GM10248 (cell line): ENCODE measurements at regions not wholly inside any gene's neighbourhood (a gene's known extent, or its start where the extent isn't known, plus 50 kb on each side); places are given as distances from the start of the nearest gene placed in this dataset.

ENCODE experiments used
- CTCF ChIA-PET: fragments of 300-600 bp; sonication (Branson Sonifier 250); formaldehyde crosslinking; extraction: SDS; loops from one replicate; lab custom pipeline; 2021; ENCODE audit warnings: antibody characterized with exemption; lab: Yijun Ruan, JAX
- POLR2A ChIA-PET: fragments of 350-650 bp; sonication (Branson Sonifier 250); formaldehyde crosslinking; extraction: SDS; loops from one replicate; lab custom pipeline; 2020; ENCODE audit warnings: antibody characterized with exemption; lab: Yijun Ruan, JAX
- DNase-seq: peaks from one replicate; pipeline ENCODE4 v3.0.0; 2012; ENCODE audit errors: extremely low spot score
- TF ChIP-seq, protein P1 (sequence below): IDR thresholded peaks from 2 replicates; pipeline ENCODE4 v1.5.1; 2012; ENCODE audit warnings: mild to moderate bottlenecking, low read depth; ENCODE audit errors: extremely low read depth, missing control alignments, control extremely low read depth

DNA sequence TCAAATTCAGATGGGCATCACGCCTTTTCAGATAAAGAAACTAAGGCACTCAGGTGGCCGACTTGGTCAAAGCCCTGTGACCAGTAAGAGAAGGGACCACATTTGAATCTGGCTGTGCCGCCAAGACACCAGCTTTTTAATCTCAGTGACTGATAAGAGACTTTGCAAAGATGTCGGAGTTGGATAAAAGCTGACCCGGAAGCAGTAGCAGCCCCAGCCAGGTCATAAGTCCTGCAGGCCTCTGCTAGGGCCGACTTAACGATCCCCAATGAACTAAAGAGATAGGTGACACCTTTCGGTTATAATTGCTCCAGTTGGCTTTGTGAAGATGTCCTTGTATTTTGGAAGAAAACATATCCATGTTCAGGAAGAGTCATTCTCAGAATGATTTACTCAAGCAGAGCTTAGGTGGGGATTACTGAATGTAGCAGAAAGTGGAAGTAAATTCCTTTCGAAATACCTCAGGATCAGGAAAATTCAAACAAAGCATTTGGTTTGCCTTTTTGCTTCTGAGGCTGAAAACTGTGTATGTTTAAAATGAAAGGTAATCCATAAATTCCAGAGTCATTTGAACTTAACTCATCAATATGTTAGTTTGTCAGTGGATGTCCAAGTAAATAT is 164.2 kb upstream of the PITRM1 start:
- CTCF ChIA-PET = interaction anchor here (1.1 to 1.4 kb wide), 3 partner anchors 13 to 289 kb away, joined by 3 to 5 read pairs (median 4); no protein-coding TSS in a partner anchor
- TF ChIP-seq, protein P1, sequence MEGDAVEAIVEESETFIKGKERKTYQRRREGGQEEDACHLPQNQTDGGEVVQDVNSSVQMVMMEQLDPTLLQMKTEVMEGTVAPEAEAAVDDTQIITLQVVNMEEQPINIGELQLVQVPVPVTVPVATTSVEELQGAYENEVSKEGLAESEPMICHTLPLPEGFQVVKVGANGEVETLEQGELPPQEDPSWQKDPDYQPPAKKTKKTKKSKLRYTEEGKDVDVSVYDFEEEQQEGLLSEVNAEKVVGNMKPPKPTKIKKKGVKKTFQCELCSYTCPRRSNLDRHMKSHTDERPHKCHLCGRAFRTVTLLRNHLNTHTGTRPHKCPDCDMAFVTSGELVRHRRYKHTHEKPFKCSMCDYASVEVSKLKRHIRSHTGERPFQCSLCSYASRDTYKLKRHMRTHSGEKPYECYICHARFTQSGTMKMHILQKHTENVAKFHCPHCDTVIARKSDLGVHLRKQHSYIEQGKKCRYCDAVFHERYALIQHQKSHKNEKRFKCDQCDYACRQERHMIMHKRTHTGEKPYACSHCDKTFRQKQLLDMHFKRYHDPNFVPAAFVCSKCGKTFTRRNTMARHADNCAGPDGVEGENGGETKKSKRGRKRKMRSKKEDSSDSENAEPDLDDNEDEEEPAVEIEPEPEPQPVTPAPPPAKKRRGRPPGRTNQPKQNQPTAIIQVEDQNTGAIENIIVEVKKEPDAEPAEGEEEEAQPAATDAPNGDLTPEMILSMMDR = no peak
- no peak for DNase-seq
- POLR2A ChIA-PET = no interaction called here

DNA sequence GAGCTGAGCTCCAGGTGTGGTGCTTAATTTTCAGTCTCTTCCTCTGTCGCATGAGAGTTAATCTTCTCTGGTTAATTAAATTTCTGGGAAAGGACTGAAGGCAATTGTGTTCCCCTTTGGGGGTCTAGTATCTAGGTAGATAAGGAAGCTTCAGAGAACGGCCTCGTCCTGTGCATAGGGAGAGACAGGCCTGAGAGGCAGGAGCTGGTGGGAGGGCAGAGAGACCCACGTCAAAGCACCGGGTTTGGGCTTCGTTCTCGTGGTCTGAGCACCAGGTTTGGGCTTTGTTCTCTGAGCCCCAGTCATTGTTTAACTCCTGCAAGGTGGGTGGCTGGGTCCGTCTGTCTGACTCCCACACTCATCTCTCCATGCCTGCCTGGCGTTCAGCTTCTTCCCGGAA is 160.8 kb upstream of the PITRM1 start:
- POLR2A ChIA-PET = no interaction called here
- no peak for DNase-seq
- TF ChIP-seq, protein P1 = no peak
- CTCF ChIA-PET = interaction anchor here (1.0 to 1.6 kb wide), 2 partner anchors 9 to 11 kb away, joined by 3 read pairs; no protein-coding TSS in a partner anchor

- CTCF ChIA-PET = interaction anchor here (1.7 kb wide), 1 partner anchor 53 kb away, joined by 3 read pairs; no protein-coding TSS in a partner anchor
- TF ChIP-seq, protein P1 = no peak
- POLR2A ChIA-PET = no interaction called here
- no peak for DNase-seq
Measured at GRCh38 chr10:3331690-3332230, 159.2 kb upstream of the PITRM1 start.

- ChIA-PET CTCF (interaction anchor here (1.7 kb wide), 1 partner anchor 53 kb away, joined by 3 read pairs; no protein-coding TSS in a partner anchor), POLR2A (no interaction called here)
- TF ChIP-seq, protein P1 = no peak
- DNase-seq = no peak
Measured at GRCh38 chr10:3331187-3331586, 158.6 kb upstream of the PITRM1 start.

DNA sequence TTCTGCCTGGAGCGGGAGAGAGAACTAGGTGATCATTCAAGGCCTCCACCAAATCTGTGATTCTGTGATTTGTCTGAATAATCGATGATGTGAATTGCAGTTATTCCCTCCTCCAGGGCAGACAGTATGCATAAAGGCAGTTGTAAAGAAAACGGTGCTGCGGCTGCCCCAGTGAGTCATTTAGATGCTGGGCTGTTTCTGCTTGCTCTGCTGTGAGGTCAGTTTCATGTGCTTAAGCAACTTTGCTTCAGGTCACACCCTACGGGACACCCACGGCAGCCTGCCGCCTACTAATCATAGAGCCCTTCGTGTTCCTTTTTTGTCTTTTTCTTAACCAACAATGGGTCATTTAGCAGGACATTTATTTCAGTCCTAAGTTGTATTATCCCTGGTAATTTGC is 158.1 kb upstream of the PITRM1 start:
- ChIA-PET CTCF (interaction anchor here (1.2 kb wide), 1 partner anchor 23 kb away, joined by 4 read pairs; no protein-coding TSS in a partner anchor), POLR2A (no interaction called here)
- TF ChIP-seq, protein P1 = no peak
- peak; percentile 28 for DNase-seq

DNA sequence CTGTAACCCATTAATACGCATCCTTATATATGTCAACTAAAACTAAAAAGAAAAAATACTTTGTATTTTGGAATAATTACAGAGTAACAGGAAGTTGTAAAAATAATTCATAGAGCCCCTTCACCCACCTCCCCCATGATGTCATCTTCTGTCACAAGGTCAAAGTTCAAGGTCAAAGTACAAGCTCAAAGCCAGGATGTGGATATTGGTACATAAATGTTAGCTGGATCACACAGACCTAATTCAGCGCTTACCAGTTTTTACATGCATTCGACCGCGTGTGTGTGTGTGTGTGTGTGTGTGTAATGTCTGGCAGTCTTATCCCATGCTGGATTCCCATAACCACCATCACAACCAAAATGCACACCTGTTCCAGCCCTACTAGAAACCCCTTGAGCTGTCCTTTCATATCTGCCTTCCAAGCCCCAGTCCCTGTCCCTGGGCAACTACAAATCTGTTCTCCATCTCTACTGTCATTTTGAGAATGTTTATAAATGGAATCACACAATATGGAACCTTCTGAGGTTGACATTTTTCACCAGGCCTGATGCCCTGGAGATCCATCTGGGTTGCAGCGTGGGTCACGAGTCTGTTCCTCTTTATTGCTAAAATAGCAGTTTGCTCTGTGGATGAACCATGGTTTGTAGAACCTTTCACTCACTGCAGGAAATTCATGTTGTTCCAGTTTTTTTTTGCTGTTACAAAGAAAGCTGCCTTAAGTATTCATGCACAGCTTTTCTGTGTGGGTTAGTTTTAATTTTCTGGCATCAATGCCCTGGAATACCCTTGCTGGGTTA is 153.6 kb upstream of the PITRM1 start:
- ChIA-PET POLR2A (no interaction called here), CTCF (no interaction called here)
- TF ChIP-seq, protein P1 = no peak
- no peak for DNase-seq
